Spleen (tissue), 11 donors: ENCODE measurements at regions not wholly inside any gene's neighbourhood (a gene's known extent, or its start where the extent isn't known, plus 50 kb on each side); places are given as distances from the start of the nearest gene placed in this dataset.

Experiments
- DNase-seq: peaks from one replicate; pipeline ENCODE4 v3.0.0-alpha.2; 2020
- H3K27ac ChIP-seq, 8 donors: fragments of 200-600 bp; sonication (generic) in 7 of 8; 1 replicate in 4 of 8; 2 replicates in 4 of 8; pipeline versions ENCODE4 v1.5.0 to v1.8.0; 2016 to 2021; ENCODE audit warnings: inconsistent platforms in 4 of 8, mild to moderate bottlenecking in 4 of 8, moderate library complexity in 1 of 8
- H3K27me3 ChIP-seq, 7 donors: fragments of 200-600 bp; sonication (generic) in 6 of 7; replicated peaks in 1 of 7; 1 replicate in 4 of 7; 2 replicates in 3 of 7; pipeline versions ENCODE4 v1.5.0 to v1.8.0; 2016 to 2021; ENCODE audit warnings: inconsistent platforms in 3 of 7, mild to moderate bottlenecking in 1 of 7
- H3K36me3 ChIP-seq, 6 donors: fragments of 200-600 bp; sonication (generic) in 5 of 6; 1 replicate in 4 of 6; 2 replicates in 2 of 6; pipeline versions ENCODE4 v1.5.0 to v1.8.0; 2016 to 2021; ENCODE audit warnings: inconsistent platforms in 2 of 6
- H3K4me1 ChIP-seq, 6 donors: fragments of 200-600 bp; sonication (generic) in 5 of 6; 1 replicate in 3 of 6; 2 replicates in 3 of 6; pipeline versions ENCODE4 v1.5.0 to v1.8.0; 2016 to 2021; ENCODE audit warnings: inconsistent platforms in 3 of 6
- H3K4me3 ChIP-seq, 8 donors: fragments of 200-600 bp; sonication (generic) in 7 of 8; 1 replicate in 4 of 8; 2 replicates in 4 of 8; pipeline versions ENCODE4 v1.5.0 to v1.8.0; 2016 to 2021; ENCODE audit warnings: inconsistent platforms in 4 of 8, mild to moderate bottlenecking in 4 of 8, moderate library complexity in 2 of 8
- H3K9me3 ChIP-seq, 8 donors: fragments of 200-600 bp; sonication (generic) in 7 of 8; 1 replicate in 4 of 8; 2 replicates in 4 of 8; pipeline versions ENCODE4 v1.5.0 to v1.8.0; 2016 to 2021; ENCODE audit warnings: inconsistent platforms in 4 of 8
- POLR2A ChIP-seq, 3 donors: fragments of 450-650 bp; IDR thresholded peaks; one replicate each; pipeline ENCODE4 v1.5.1; 2017; ENCODE audit warnings: antibody characterized with exemption in 3 of 3, mild to moderate bottlenecking in 1 of 3
- POLR2AphosphoS5 ChIP-seq, 3 donors: sonication (generic); formaldehyde crosslinking; IDR thresholded peaks; one replicate each; pipeline ENCODE4 v1.5.1; 2017; ENCODE audit warnings: antibody characterized with exemption in 3 of 3
- WGBS, 5 donors: extraction: QIAGEN DNeasy Blood & Tissue Kit in 3 of 5; methylation state at CpG; one replicate each; pipeline versions ENCODE4 v1.1.5 to v1.1.7; 2013 to 2018; 5-methylcytosine and 5-hydroxymethylcytosine counted together
- intact Hi-C: fragments of 100-400 bp; cut with DNase I; formaldehyde crosslinking; loops from one replicate; pipeline ENCODE4 v1.15.0; 2023; ENCODE audit warnings: low total_unique reads
- TF ChIP-seq, protein P1 (sequence below), 11 experiments: fragments of 200-600 bp in 7 of 11; fragments of 450-650 bp in 4 of 11; sonication (generic) in 4 of 11; IDR thresholded peaks in 8 of 11; conservative IDR thresholded peaks in 3 of 11; 1 replicate in 7 of 11; 2 replicates in 4 of 11; pipeline versions ENCODE4 v1.4.0 to v1.8.0; 2016 to 2021; ENCODE audit warnings: antibody characterized with exemption in 11 of 11, inconsistent platforms in 4 of 11, mild to moderate bottlenecking in 1 of 11
- donor health status: healthy with polysubstance abuse.
- donor health status: DM: no; HTN: no; CAD: no; lungs with moderate emphysema.
- donor health status: DM: no; HTN: no; CAD: no.
- donor health status: Bipolar disorder and iron deficiency.
- donor health status: healthy.
- donor health status: DM: no; HTN: no; CAD: no.
- donor health status: DM: yes; HTN: yes; CAD: no.

DNA sequence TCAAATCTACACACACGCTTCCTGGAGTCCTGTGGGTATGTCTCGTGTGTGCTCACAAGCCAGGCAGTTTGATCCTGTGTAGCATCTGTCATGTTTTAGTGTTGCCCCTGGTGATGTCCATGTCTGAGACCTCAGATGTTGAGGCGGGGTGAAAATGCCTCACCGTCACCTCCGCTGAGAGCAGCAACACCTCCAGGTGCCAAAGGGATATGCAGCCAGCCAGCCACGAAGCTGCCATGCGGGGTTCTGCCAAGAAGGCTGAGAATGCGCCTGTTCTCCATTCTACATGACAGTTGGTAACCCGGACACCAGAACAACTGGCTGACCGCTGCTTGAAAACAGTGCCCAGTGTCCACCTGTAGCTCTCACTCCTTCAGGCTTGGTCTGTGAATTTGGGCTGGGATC is 253.8 kb downstream of the TLE3 start:
- no peaks in the 10 kb centered on the region for H3K9me3 ChIP-seq
- WGBS, 5 donors, result 81 to 84% (median 81%) methylated on average over 3 to 10 of the region's 10 CpGs
- H3K4me1 ChIP-seq, result no peaks in the 10 kb centered on the region
- no peak for TF ChIP-seq POLR2AphosphoS5 (IDR thresholded peaks at IDR 0.05)
- TF ChIP-seq, protein P1, sequence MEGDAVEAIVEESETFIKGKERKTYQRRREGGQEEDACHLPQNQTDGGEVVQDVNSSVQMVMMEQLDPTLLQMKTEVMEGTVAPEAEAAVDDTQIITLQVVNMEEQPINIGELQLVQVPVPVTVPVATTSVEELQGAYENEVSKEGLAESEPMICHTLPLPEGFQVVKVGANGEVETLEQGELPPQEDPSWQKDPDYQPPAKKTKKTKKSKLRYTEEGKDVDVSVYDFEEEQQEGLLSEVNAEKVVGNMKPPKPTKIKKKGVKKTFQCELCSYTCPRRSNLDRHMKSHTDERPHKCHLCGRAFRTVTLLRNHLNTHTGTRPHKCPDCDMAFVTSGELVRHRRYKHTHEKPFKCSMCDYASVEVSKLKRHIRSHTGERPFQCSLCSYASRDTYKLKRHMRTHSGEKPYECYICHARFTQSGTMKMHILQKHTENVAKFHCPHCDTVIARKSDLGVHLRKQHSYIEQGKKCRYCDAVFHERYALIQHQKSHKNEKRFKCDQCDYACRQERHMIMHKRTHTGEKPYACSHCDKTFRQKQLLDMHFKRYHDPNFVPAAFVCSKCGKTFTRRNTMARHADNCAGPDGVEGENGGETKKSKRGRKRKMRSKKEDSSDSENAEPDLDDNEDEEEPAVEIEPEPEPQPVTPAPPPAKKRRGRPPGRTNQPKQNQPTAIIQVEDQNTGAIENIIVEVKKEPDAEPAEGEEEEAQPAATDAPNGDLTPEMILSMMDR (IDR thresholded peaks at IDR 0.05 in 8 of 11, conservative IDR thresholded peaks at IDR 0.05 in 3 of 11), result no peak
- TF ChIP-seq POLR2A (IDR thresholded peaks at IDR 0.05), result no peak
- no peaks in the 10 kb centered on the region for H3K36me3 ChIP-seq
- intact Hi-C loops, result no loop called here
- DNase-seq, result no peak
- H3K4me3 ChIP-seq, result no peak overlapping the region
- H3K27ac ChIP-seq, result no peak overlapping the region
- H3K27me3 ChIP-seq, result peaks cover 0 to 20% (median 0%) of the 10 kb centered on the region in 7 donors

DNA sequence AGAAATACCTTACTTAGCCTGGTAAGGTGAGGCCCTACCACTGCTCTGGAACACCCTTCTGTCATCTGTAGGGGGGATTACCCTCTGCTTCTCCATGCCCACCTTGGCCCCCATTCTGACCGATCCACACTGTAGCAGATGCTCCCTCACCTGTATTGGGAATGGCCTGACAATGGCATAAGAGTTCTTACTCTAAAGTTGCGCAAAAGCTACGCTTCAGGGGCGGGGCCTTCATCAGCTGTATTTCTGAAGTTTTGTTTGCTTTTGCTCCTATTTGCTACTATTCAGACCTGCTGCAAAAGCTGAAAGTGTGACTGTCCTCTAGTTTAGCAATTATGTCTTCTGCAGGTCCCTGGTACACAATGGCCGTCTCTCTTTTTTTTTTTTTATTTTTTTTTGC is 252.6 kb downstream of the TLE3 start:
- no peak for DNase-seq
- 83 to 94% (median 92%) methylated on average over 5 of the region's 5 CpGs for WGBS, 5 donors
- Histone ChIP-seq H3K4me3 (no peak overlapping the region), H3K36me3 (no peaks in the 10 kb centered on the region), H3K27ac (no peak overlapping the region), H3K27me3 (peaks cover 0 to 27% (median 0%) of the 10 kb centered on the region in 7 donors), H3K9me3 (no peaks in the 10 kb centered on the region), H3K4me1 (no peaks in the 10 kb centered on the region)
- intact Hi-C loops, result no loop called here
- TF ChIP-seq, protein P1 (IDR thresholded peaks at IDR 0.05 in 8 of 11, conservative IDR thresholded peaks at IDR 0.05 in 3 of 11), result no peak
- TF ChIP-seq POLR2A (IDR thresholded peaks at IDR 0.05), result no peak
- no peak for TF ChIP-seq POLR2AphosphoS5 (IDR thresholded peaks at IDR 0.05)

DNA sequence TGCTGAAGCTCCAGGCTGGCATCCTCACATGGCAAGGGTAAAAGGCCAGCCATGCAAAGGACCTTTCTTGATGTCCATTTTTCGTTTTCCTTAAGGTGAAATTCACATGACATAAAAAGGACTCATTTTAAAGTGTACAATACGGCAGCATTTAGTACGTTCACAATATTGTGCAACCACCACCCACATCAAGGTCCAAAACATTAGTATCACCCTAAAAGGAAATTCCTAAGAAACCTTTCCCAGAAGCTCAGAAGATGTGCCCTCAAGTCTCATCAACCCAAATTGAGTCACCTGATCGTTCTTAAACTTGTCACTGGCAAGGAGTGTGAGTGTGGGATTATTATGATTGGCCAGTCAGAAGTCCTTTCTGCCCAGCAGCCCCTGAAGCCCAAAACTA is 250.1 kb downstream of the TLE3 start:
- Histone ChIP-seq H3K9me3 (peaks cover 0 to under 1% (median 0%) of the 10 kb centered on the region in 8 donors), H3K36me3 (no peaks in the 10 kb centered on the region), H3K27me3 (peaks cover 0 to 29% (median 0%) of the 10 kb centered on the region in 7 donors), H3K4me1 (no peaks in the 10 kb centered on the region), H3K4me3 (no peak overlapping the region), H3K27ac (no peak overlapping the region)
- intact Hi-C loops, result no loop called here
- DNase-seq, result no peak
- 71 to 83% (median 74%) methylated on average over 4 of the region's 4 CpGs for WGBS, 5 donors
- no peak for TF ChIP-seq POLR2A (IDR thresholded peaks at IDR 0.05)
- TF ChIP-seq, protein P1 (IDR thresholded peaks at IDR 0.05 in 8 of 11, conservative IDR thresholded peaks at IDR 0.05 in 3 of 11), result no peak

DNA sequence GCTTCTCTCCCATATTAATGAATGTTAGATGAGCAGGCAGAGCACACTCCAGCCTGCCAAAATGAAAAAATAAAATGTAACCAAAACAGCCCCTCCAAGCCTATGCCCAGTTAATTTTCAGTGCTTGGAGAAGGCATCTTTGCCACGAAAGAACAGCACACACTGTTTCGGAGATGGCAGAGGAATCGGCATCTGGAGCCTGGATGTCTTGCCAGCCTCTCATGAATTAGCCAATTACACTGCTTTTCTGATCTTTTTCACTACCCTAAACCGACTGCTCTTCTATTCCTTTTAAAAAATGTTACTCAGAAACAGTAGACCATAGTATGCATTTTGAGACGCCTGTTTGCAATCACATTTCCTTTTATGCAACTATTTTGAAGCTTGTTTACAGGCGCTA is 249.6 kb downstream of the TLE3 start:
- peaks cover 0 to 5% (median 0%) of the 10 kb centered on the region in 8 donors for H3K9me3 ChIP-seq
- TF ChIP-seq, protein P1 (IDR thresholded peaks at IDR 0.05 in 8 of 11, conservative IDR thresholded peaks at IDR 0.05 in 3 of 11), result no peak
- TF ChIP-seq POLR2A (IDR thresholded peaks at IDR 0.05), result no peak
- TF ChIP-seq POLR2AphosphoS5 (IDR thresholded peaks at IDR 0.05), result no peak
- WGBS, 5 donors, result 78 to 89% (median 81%) methylated on average over 6 of the region's 6 CpGs
- no peak overlapping the region for H3K27ac ChIP-seq
- H3K4me1 ChIP-seq, result no peaks in the 10 kb centered on the region
- H3K36me3 ChIP-seq, result no peaks in the 10 kb centered on the region
- H3K27me3 ChIP-seq, result peaks cover 0 to 24% (median 0%) of the 10 kb centered on the region in 7 donors
- DNase-seq, result no peak
- no peak overlapping the region for H3K4me3 ChIP-seq
- intact Hi-C loops, result no loop called here
